ENCODE measurements at regions not wholly inside any gene's neighbourhood (a gene's known extent, or its start where the extent isn't known, plus 50 kb on each side); places are given as distances from the start of the nearest gene placed in this dataset.

GRCh38 chr2:122236925-122237324 is 481.5 kb downstream of the TSN start:
- no peak for FAIRE-seq
- Histone ChIP-seq H3K56ac (replicated peaks; ENCODE audit: insufficient read length, low read depth, low read length) (no peak overlapping the region), H3K79me2 (ENCODE audit: control insufficient read depth in 1 of 2, insufficient read depth in 2 of 2, low read length in 2 of 2) (no peaks in the 10 kb centered on the region), H3K23ac (ENCODE audit: insufficient read length) (no peak overlapping the region), H3K79me1 (ENCODE audit: low read depth, low read length) (no peaks in the 10 kb centered on the region), H2BK15ac (ENCODE audit: low read length) (no peak overlapping the region), H4K5ac (ENCODE audit: insufficient read length, low read depth, low read length) (no peak overlapping the region), H3K36me3 (ENCODE audit: control insufficient read depth in 2 of 4, insufficient read depth in 4 of 4, low read length in 3 of 4) (no peaks in the 10 kb centered on the region), H2AFZ (ENCODE audit: low read length) (no peak overlapping the region), H3K23me2 (ENCODE audit: low read depth, low read length) (no peaks in the 10 kb centered on the region), H3K14ac (ENCODE audit: insufficient read length) (no peak overlapping the region), H3K27ac (ENCODE audit: low read depth, low read length) (no peak overlapping the region), H4K91ac (replicated peaks; ENCODE audit: insufficient read length, low read length) (no peak overlapping the region), H2BK12ac (ENCODE audit: low read depth, low read length) (no peak overlapping the region), H2AK5ac (ENCODE audit: low read depth, low read length) (no peak overlapping the region), H2BK20ac (ENCODE audit: low read length) (no peak overlapping the region), H4K20me1 (replicated peaks in 1 of 2; ENCODE audit: control insufficient read depth in 1 of 2, insufficient read depth in 2 of 2, low read length in 2 of 2) (no peaks in the 10 kb centered on the region), H3K9me3 (ENCODE audit: insufficient read depth in 2 of 2, low read depth in 1 of 2, low read length in 1 of 2) (no peaks in the 10 kb centered on the region; a peak in 1 of 4 replicates), H2BK5ac (ENCODE audit: low read depth, low read length) (no peak overlapping the region), H3K4me2 (ENCODE audit: insufficient read depth in 1 of 2, low read depth in 2 of 2, low read length in 2 of 2) (no peak overlapping the region), H3K4me1 (replicated peaks in 1 of 4; ENCODE audit: control insufficient read depth in 3 of 4, insufficient read depth in 4 of 4, low read length in 3 of 4) (no peaks in the 10 kb centered on the region), H3K4me3 (ENCODE audit: extremely low read depth in 1 of 4, insufficient read depth in 2 of 4, low read depth in 3 of 4, low read length in 4 of 4) (no peak overlapping the region), H3K27me3 (replicated peaks in 1 of 4; ENCODE audit: control insufficient read depth in 3 of 4, extremely low read depth in 1 of 4, insufficient read depth in 3 of 4, low read length in 3 of 4) (no peaks in the 10 kb centered on the region), H3K9ac (replicated peaks in 1 of 4; ENCODE audit: extremely low read depth in 1 of 4, low read depth in 3 of 4, low read length in 3 of 4) (no peak overlapping the region), H3K18ac (ENCODE audit: extremely low read depth, low read length) (no peak overlapping the region), H3K4ac (replicated peaks; ENCODE audit: insufficient read length, low read depth, low read length) (no peak overlapping the region), H2BK120ac (replicated peaks; ENCODE audit: low read depth, low read length) (no peak overlapping the region), H4K8ac (ENCODE audit: extremely low read depth, insufficient read depth, low read length) (no peak overlapping the region)
- no peak for TF ChIP-seq HDAC2 (IDR thresholded peaks at IDR 0.05; ENCODE audit: borderline replicate concordance in 1 of 2, low read depth in 2 of 2, low read length in 2 of 2)
- no peak for TF ChIP-seq TAF1 (IDR thresholded peaks at IDR 0.05; ENCODE audit: low read depth, low read length)
- TF ChIP-seq POU5F1 (IDR thresholded peaks at IDR 0.05; ENCODE audit: low read depth, low read length): no peak
- no peak for TF ChIP-seq CEBPB (IDR thresholded peaks at IDR 0.05; ENCODE audit: low read depth, low read length)
- no peak for TF ChIP-seq SIN3A (conservative IDR thresholded peaks at IDR 0.05 in 1 of 2, IDR thresholded peaks at IDR 0.05 in 1 of 2; ENCODE audit: low read depth in 1 of 2, low read length in 2 of 2)
- TF ChIP-seq EZH2 (IDR thresholded peaks at IDR 0.05; ENCODE audit: low read depth, low read length, severe bottlenecking): no peak
- no peak for TF ChIP-seq TEAD4 (IDR thresholded peaks at IDR 0.05; ENCODE audit: low read depth, low read length)
- TF ChIP-seq CBX8 (IDR thresholded peaks at IDR 0.05; ENCODE audit: borderline replicate concordance, low read depth, low read length): no peak
- no peak for TF ChIP-seq MAX (IDR thresholded peaks at IDR 0.05)
- no peak for TF ChIP-seq GABPA (IDR thresholded peaks at IDR 0.05; ENCODE audit: borderline replicate concordance, insufficient read depth, low read length)
- no peak for TF ChIP-seq CTBP2 (IDR thresholded peaks at IDR 0.05; ENCODE audit: borderline replicate concordance, insufficient read depth, insufficient read length, low read length)
- TF ChIP-seq CREB1 (IDR thresholded peaks at IDR 0.05): no peak
- TF ChIP-seq SIRT6 (IDR thresholded peaks at IDR 0.05; ENCODE audit: low read length): no peak
- no peak for TF ChIP-seq BCL11A (IDR thresholded peaks at IDR 0.05; ENCODE audit: low read depth in 2 of 2, low read length in 2 of 2)
- TF ChIP-seq MAFK (IDR thresholded peaks at IDR 0.05; ENCODE audit: low read depth, low read length): no peak
- 85% methylated on average over 2 of the region's 2 CpGs; no CpG with 5 or more reads in 1 of the 2 experiments for WGBS, 2 experiments (ENCODE audit: extremely low coverage in 1 of 2, insufficient coverage in 1 of 2, insufficient read length in 1 of 2, insufficient replicate concordance in 2 of 2, low coverage in 1 of 2, low lambda C conversion rate in 2 of 2, missing lambda C conversion rate in 1 of 2)
- ChIA-PET POLR2A (ENCODE audit: partially characterized antibody) (no interaction called here), CTCF (ENCODE audit: partially characterized antibody) (no interaction called here)
- no peak for DNase-seq (ENCODE audit: low read depth in 1 of 2, low spot score in 2 of 2)
